ENCODE measurements at regions not wholly inside any gene's neighbourhood (a gene's known extent, or its start where the extent isn't known, plus 50 kb on each side); places are given as distances from the start of the nearest gene placed in this dataset.

- ATAC-seq, result no peak
- Histone ChIP-seq H3K27me3 (ENCODE audit: low read depth) (no peaks in the 10 kb centered on the region), H3K9me3 (no peaks in the 10 kb centered on the region), H3K27ac (no peak overlapping the region), H3K4me3 (no peak overlapping the region), H3K4me1 (no peaks in the 10 kb centered on the region), H3K36me3 (no peaks in the 10 kb centered on the region)
- no peak for DNase-seq
- TF ChIP-seq, protein P1, sequence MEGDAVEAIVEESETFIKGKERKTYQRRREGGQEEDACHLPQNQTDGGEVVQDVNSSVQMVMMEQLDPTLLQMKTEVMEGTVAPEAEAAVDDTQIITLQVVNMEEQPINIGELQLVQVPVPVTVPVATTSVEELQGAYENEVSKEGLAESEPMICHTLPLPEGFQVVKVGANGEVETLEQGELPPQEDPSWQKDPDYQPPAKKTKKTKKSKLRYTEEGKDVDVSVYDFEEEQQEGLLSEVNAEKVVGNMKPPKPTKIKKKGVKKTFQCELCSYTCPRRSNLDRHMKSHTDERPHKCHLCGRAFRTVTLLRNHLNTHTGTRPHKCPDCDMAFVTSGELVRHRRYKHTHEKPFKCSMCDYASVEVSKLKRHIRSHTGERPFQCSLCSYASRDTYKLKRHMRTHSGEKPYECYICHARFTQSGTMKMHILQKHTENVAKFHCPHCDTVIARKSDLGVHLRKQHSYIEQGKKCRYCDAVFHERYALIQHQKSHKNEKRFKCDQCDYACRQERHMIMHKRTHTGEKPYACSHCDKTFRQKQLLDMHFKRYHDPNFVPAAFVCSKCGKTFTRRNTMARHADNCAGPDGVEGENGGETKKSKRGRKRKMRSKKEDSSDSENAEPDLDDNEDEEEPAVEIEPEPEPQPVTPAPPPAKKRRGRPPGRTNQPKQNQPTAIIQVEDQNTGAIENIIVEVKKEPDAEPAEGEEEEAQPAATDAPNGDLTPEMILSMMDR (IDR thresholded peaks at IDR 0.05), result no peak
- intact Hi-C loops (cut with DNase I), result no loop called here
Measured at GRCh38 chr10:59464483-59464882, 102.1 kb upstream of the FAM13C start.

DNA sequence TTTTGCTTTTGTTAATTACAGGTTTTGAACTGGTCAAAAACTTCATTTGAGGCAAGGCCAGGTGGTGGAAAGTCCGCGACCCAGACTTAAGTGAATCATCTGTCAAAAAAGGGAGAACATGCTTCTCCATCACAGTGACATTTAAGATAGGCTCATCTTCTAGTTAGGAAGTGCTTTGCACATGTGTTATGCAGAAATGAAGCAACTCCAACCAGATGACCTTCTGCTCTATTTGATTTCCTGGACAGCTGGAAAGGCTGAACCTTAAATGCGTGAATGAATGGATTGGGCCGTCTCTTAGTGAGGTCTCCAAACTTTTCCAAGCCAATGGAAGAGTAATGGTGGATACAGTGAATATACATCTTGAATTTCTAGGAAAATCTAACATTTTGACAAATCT lies 101.6 kb upstream of the FAM13C start:
- Histone ChIP-seq H3K4me1 (no peaks in the 10 kb centered on the region), H3K9me3 (no peaks in the 10 kb centered on the region), H3K27ac (no peak overlapping the region), H3K36me3 (no peaks in the 10 kb centered on the region), H3K27me3 (ENCODE audit: low read depth) (no peaks in the 10 kb centered on the region), H3K4me3 (no peak overlapping the region)
- DNase-seq (no peak), ATAC-seq (no peak)
- intact Hi-C loops (cut with DNase I), result no loop called here
- TF ChIP-seq, protein P1 (IDR thresholded peaks at IDR 0.05), result no peak

- Histone ChIP-seq H3K9me3 (no peaks in the 10 kb centered on the region), H3K4me3 (no peak overlapping the region), H3K27ac (no peak overlapping the region), H3K36me3 (no peaks in the 10 kb centered on the region), H3K4me1 (no peaks in the 10 kb centered on the region), H3K27me3 (ENCODE audit: low read depth) (no peaks in the 10 kb centered on the region)
- ATAC-seq (no peak), DNase-seq (no peak)
- intact Hi-C loops (cut with DNase I), result no loop called here
- TF ChIP-seq, protein P1 (IDR thresholded peaks at IDR 0.05), result no peak
Measured at GRCh38 chr10:59460601-59461000, 98.3 kb upstream of the FAM13C start.

DNA sequence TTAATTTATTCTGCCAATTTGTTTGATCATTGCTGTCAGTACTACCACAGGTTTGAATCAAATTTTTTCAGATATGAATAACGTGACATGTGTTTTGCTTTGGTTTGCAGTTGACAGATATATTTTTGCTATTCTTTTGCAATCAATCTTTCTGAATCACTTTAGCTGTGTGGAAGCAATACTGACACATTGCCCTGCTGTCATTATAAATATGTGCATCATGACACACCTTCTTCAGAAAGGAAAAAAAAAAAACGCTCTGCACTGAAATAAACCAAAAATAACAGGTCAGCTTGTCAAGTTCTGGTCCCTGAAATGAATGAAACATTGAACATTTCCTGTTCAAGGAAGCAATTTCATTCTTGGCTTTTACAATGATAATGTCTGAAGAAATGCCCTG lies 93.8 kb upstream of the FAM13C start:
- Histone ChIP-seq H3K4me1 (no peaks in the 10 kb centered on the region), H3K9me3 (no peaks in the 10 kb centered on the region), H3K27me3 (ENCODE audit: low read depth) (no peaks in the 10 kb centered on the region), H3K27ac (no peak overlapping the region), H3K36me3 (no peaks in the 10 kb centered on the region), H3K4me3 (no peak overlapping the region)
- TF ChIP-seq, protein P1 (IDR thresholded peaks at IDR 0.05), result no peak
- ATAC-seq (no peak), DNase-seq (no peak)
- intact Hi-C loops (cut with DNase I), result no loop called here

DNA sequence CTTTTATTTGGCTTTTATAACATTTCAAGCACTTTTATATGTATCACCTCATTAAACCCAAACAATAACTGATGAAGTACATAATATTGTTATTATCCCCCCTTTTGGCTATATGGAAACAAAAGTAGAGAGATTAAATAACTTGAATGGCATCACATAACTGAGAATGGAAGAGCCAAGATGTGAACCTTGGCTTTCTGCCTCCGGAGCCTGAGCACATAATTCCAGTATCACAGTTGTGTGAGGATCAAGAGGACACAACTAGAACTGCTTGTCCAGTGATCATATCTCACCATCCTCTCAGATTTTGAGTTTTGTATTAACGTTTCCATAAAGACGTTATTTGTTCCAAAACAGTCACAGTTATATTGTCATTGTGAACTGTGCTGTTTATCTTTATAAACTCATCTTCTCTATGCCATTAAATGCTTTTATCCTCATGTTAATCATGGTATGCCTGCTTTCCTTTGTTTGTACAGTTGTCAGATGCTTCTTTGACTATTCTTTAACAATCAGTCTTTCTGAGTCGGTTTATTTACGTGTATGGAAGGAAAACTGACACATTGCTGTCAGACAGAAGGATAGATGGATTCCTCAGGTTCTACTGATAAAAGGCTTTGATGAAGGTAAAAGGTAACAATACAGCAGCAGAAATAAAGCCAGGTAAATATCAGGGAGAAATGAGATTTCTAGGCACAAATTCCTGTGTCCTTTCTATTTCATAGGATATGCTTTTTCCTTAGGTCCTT lies 92.0 kb upstream of the FAM13C start:
- no peaks in the 10 kb centered on the region for H3K4me1 ChIP-seq
- no peak overlapping the region for H3K27ac ChIP-seq
- TF ChIP-seq, protein P1 (IDR thresholded peaks at IDR 0.05), result no peak
- no peaks in the 10 kb centered on the region for H3K36me3 ChIP-seq
- H3K4me3 ChIP-seq, result no peak overlapping the region
- no peaks in the 10 kb centered on the region for H3K27me3 ChIP-seq (ENCODE audit: low read depth)
- DNase-seq, result no peak
- no peaks in the 10 kb centered on the region for H3K9me3 ChIP-seq
- ATAC-seq, result no peak
- intact Hi-C loops (cut with DNase I), result no loop called here
